HG03159 (cell line): ENCODE measurements at regions not wholly inside any gene's neighbourhood (a gene's known extent, or its start where the extent isn't known, plus 50 kb on each side); places are given as distances from the start of the nearest gene placed in this dataset.
A peak's percentile ranks its signal among the peaks of the same experiment; 100 is the strongest.
"Not testable (repeated sequence)": the region's sequence is repeated elsewhere in the genome, so short reads cannot be mapped to it uniquely, and the experiment has no call there.

Source experiments
- ATAC-seq: cut with Tn5 transposase; IDR thresholded peaks from one replicate; pipeline ENCODE4 v1.9.1; 2021; ENCODE audit warnings: mild to moderate bottlenecking, moderate library complexity; ENCODE audit not compliant: unreplicated experiment

DNA sequence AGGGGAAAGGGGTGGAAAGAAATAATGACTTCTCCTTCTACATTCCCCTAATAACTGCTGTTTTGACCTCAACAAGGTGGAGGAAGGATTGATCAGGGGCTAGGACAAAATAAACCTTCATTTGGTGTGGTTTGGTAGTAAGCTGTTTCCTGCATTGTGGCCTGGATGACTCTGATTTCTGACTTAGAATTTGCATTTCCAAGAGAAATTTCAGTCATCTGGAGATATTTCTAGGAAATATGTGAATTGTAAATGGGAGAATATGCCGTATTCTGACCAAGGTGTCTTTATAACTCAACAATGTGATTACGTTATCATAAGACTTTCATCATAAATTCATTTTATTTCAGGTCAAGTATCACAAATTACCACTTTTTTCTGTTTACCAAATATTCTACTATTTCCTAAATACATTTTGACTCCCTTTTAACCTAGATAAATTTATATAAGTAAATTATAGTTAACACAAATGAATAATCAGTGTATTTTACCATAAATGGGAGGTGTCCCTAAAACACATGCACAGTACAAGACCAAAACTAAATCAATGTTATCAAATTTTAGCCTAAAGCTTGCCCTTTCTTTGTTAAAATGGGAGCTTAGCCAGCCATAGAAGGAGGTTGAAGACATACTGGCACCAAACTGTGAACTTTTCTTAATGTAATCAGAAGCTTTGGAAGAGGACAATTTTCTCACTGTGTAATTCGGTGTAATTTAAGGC lies 828.8 kb downstream of the TMTC2 start:
- no peak for ATAC-seq

DNA sequence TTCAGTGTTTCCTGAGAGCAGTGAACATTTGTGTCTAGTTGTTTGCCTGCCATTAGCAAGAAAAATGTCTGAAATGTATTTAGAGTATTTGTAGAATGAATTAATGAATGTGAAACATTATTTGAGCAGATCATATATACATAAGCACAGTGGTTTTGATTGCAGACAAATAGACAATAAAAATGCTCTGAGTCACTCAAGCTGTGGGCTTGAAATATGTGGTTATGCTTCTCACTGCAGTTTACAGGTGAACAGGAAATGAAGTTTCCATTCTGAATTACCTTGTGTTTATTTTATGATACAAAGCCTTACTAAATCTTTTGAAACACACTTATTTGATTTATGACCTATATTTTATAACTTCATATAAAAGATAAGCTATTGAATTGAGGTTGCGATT lies 827.7 kb downstream of the TMTC2 start:
- ATAC-seq: no peak

DNA sequence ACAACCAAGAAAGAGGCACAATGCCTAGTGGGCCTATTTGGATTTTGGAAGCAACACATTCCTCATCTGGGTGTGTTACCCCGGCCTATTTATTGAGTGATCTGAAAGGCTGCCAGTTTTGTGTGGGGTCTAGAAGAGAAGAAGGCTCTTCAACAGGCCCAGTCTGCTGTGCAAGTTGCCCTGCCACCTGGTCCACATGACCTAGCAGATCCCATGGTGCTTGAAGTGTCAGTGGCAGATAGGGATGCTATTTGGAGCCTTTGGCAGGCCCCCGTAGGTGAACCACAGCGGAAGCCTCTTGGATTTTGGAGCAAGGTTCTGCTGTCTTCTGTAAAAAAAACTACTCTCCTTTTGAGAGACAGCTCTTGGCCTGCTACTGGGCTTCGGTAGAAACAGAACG lies 820.1 kb downstream of the TMTC2 start:
- ATAC-seq: no peak

DNA sequence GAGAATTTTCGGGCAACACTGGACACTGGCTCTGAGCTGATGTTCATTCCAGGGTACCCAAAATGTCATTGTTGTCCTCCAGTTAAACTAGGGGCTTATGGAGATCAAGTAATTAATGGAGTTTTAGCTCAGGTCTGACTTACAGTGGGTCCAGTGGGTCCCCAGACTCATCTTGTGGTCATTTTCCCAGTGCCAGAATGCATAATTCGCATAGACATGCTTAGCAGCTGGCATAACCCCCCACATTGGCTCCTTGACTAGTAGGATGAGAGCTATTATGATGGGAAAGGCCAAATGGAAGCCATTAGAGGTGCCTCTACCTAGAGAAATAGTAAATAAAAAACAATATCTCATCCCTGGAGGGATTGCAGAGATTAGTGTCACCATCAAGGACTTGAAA lies 818.9 kb downstream of the TMTC2 start:
- no peak for ATAC-seq

DNA sequence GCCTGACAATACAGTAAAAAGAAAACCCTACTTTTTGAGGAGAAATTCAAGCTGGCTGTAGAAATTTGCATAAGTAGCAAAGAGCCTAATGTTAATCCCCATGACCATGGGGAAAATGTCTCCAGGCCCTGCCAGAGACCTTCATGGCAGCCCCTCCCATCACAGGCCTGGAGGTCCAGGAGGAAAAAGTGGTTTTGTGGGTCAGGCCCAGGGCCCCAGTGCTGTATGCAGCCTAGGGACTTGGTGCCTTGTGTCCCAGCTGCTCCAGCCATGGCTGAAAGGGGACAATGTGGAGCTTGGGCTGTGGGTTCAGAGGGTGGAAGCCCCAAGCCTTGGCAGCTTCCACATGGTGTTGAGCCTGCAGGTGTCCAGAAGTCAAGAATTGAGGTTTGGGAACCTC lies 813.2 kb downstream of the TMTC2 start:
- not testable (repeated sequence) for ATAC-seq

DNA sequence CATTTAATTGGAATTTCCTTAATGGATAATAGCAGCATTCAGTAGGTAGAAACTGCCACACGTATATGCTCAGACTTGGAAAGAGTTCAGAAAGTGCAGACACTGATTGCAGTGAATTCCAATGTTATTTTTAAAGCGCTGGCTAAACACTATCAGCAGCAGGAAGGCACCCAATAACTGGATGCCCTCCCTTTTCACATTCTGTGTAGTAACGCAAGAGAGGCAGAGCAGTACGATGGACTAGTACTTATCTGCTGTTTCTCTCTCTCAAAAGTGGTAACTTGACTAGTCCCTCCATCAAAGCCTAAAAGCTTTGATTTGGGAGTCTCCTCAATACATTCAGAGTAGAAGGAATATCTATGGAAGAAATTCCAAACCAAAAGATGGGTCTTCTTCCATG lies 791.0 kb downstream of the TMTC2 start:
- no peak for ATAC-seq

DNA sequence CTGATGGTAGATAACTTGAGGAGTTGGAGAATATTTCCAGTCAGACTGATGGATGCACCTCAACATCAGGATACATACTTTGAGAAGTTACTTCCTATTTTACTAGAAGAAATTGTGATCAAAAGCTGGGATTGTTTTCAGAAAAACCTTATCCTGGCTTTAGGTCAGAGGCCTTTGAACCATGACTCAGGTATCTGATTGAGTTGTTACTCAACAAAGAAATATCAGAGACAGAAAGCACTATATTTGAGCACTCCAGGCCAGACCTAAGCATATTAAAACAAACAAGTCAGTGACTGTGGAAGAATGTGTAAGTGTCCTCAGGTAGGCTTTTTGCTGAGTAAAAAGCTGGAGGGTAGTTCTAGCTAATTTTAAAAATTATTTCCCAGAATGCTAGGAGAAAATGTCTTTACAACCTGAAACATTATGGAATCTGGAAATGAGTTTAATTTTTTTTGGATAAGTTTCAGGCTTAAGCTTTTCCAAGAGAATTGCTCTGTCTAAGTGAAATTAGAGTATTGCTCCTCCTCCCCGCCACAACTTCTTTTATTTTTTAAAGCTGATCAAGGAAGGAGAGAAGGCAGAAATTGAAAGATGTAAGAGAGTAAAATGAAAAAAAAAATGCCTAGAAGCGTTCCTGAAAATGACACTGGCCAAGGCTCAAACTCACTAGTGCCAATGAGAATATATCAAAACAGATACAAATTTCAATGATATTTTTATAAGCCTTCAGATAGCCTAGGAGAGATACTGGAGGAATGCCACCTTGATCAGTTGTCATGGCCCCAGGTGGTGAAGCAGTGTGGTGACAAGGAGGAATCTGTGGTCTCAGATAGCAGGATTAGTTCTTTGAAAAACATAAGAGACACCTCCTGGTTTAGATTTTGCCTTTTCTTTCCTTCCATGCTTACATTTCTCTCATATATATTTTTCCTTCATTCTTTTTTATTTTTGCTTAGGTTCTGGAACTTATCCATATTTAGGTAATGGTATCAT lies 790.3 kb downstream of the TMTC2 start:
- ATAC-seq: no peak

DNA sequence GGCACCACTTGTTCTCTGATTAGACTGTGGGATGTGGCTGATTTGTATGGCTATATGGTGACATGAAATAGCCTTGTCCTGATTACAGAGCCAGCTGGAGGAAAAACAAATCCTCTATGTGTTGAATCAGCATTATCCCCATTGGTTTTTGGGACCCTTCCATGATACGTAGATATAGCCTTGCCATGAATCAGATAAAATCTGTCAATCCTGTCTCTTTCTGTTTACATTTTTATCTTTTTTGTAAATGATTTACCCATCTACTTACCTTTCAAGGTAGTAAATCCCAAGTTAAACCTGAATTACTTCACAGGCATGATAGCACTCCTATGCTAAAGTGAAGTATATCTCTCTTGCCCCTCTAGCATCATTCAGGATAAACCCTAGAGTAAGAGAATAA lies 789.3 kb downstream of the TMTC2 start:
- no peak for ATAC-seq

DNA sequence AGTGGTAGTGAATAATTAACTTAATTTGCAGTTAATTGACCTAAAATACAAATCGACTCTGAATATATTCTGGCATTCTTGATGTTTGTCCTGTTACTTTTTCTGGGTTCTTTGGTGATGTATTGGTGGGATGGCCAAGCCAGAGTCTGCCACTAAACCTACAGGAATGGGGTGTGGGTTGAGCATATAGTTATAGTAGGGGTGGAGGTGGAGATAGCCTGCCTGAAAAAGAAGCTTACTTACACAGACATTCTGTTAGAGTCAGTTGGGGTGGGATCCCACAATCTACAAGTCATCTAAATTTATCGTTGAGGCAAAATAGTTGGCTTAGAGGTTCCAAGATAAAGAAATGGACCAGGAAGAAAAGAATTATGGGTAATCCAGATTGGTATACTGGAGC lies 787.7 kb downstream of the TMTC2 start:
- ATAC-seq: no peak

DNA sequence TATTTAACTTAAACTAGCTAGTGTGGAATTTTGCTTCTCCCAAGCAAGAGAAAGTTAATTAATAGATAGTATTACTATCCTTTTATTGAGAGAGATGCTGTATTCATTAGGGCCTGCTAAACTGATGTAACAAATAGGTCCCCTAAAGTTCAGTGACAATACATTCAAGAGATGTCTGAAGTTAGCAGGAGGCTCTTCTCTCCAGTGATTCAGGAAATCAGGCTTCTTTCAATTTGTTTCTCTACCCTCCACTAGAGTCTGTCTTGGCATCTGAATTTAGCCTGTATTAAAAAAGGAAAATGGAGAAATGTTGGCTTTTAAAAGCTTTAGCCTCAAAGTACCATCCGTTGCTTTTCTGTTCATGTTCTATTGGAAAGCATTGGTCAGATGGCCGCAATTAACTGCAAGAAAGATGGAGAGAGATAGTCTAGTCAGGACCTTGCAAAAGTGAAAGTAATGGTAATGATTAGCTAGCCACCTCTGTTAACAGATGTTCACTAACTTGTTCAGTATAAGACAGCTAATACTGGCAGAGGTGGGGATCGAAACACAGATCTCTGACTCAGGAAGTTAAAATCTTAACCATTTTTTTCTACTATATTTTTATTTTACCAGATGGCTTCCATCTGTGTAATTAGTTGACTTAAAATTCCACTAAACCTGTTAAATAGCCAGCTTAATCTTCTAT lies 786.8 kb downstream of the TMTC2 start:
- ATAC-seq: peak; percentile 95

DNA sequence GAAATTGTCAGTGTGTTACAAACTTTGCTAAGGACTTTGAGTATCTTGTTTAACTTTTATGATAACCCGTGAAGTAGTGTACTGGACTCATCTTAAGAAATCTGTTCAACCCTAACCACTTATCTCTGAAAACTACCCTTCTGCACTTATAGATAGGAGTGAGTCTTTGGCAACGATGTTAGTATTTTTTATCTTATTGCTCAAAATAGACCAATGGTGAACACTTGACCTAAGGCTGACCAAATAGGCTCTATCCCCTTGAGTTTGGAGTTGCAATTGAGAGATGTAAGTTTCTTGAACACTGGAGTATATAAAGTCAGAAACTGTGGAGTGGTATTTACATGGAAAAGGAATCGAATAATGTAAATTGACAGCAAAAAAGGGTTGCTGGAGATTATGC lies 786.1 kb downstream of the TMTC2 start:
- no peak for ATAC-seq

DNA sequence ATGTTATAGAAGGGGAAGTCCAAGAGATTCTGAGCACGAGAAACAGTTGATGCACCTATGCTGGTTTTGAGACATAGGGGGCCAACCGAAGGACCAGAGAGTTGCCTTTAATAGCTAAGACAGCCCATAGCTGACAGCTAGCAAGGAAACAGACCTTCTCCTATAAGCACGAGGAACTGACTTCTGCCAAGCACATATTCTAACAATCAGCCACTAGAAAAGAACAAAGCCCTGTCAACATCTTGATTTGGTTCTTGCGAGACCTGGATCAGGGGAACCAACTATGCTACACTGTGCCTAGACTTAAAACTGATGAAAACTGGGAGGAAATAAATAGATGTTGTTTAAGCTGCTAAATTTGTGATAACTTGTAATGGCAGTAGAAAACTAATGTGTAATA lies 785.6 kb downstream of the TMTC2 start:
- no peak for ATAC-seq

DNA sequence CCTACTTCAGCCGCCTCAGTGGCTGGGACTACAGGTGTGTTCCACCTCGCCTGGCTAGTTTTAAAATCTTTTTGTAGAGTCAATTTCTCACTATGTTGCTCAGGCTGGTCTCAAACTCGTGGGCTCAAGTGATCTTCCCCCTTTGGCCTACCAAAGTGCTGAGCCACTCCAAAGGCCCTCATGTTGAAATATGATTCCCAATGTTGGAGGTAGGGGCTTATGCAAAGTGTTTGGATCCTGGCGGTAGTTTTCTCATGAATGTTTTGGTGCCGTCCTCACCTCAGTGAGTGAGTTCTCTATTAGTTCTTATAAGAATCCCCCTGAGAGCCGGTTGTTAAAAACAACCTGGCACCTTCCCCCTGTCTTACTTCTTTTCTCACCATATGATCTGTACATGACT lies 784.6 kb downstream of the TMTC2 start:
- ATAC-seq: no peak

DNA sequence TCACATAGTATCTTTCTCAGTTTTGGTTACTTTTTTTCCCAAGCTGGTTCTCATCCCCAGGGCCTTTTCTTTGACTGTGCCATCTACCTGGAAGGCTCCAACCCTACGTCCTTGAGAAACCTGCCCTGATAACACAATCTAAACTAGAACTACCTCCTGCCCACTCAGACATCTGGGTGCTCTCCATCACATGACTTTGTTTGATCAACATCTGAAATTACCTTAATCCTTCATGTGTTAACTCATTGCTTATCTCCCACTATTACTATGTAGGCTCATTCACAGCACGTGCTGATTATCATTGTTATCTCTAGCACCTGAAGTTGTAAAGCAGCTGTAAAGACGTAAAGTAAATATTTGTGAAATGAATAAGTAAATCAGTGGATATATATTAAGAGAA lies 784.0 kb downstream of the TMTC2 start:
- ATAC-seq: no peak

DNA sequence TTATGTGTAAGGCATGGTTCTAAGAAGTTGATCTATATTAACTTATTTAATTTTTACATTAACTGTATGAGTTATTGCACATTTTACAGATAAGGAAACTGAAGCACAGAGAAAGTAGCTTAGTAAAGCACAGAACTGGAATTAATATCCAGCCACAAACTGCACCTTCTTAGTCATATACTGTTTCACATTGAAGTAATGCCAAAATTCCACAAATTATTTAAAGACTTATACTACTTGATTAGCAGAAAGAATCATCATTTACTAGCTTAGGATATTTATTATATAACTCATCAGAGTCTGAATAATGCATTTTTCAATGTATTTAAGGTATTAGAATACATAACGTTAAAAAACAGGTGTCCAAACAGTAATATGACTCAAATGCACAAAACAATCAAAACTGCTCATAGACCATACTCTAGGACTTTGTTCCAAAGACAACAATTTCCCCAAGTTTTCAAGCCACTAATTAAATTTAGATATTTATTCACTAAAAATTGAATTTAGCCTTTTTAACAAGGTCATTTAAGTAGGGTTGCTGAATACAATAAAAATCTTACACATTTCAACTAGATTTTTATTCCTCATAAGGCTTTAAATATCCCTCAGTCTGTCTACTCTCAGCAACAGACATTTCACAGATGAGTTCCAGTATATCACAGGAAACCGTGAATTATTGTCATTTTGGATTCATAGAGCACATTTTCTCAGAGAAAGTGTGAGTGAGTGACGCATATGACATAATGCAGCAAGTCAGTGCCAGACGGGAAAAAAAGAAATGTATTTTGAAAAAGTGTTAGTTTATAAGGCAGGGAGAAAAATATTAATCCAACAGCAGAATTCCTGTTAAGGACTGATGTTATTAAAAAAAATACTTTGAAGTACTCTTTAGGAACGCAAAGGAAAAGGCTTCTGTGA lies 782.5 kb downstream of the TMTC2 start:
- no peak for ATAC-seq

DNA sequence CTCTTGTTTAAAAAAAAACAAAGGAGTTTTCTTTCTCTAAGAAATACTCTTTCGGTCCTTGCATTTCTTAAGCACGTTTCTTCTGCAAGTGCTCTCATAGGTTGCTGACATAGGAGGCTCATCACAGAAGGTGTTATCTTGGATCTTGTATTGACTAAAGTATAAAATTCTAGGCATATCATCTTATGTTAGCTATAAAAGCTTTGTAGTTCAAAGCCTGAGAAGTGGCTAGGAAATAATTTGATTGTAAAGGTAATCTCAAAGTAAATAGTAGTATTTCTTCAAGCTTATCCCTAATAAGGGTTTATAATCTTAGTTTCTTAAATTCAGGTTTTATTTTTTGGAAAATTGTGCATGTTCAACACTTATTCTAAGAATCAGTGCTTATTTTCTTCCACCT lies 778.9 kb downstream of the TMTC2 start:
- no peak for ATAC-seq

DNA sequence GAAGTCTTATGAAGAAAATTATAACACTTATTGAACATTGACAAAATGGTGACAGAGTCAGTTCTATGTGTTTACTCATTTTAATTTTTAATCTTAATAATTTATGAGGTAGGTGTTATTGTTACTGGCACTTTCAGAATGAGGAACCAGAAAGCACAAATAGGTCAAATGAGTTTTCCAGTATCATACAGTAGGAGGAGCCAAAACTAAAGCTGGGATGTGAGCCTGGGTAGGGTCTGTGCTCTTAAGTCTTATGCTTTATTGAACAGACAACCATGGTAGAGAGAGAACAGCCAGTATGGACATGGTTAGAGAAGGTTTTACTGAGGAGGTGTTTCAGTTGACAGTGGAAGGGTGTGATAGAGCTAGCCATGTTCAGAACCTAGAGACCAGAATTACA lies 775.7 kb downstream of the TMTC2 start:
- no peak for ATAC-seq

DNA sequence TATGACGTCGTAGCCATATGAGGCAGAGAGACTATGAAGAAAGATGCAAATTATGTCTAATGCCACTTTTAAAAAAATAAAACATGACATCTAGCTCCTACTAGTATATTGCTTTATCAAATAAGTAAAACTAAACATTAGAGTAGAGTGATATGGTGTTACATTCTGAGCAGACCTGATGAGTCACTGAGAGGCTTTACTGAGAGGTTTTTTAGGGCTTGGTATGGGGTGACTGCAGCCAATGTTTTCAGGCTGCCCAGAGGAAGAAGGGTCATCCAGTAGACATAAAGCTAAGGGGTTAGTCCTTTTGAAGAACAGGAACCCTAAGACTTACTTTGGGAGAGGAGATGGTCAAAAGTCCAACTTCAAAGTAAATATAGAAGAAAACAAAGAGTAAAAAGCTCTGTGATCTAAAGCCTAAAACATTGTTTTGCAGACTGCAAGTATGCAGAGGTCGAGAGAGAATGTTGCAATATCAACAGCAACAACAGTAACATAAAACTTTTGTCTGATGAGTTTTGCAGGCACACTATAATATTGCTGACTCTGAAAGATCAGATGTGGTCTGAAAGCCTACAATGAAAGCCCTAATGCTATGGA lies 774.7 kb downstream of the TMTC2 start:
- no peak for ATAC-seq

DNA sequence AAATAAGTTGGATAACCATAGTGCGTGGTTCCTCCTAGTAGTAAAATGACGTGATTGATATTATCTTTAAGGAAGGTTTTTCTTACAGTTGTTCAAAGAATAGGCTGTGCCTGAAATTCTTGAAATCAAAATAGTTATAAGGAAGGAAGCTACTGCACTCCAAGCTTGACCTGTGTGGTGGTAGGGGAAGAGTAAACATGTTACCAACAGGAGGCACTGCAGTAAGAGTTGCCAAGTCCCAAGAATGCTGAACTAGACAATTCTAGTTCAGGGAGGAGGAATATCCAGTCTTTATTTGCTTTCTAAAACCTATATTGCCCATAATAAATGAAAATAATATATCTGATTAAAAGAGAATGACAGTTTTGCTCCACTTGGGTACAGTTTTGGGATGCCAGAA lies 764.5 kb downstream of the TMTC2 start:
- no peak for ATAC-seq

DNA sequence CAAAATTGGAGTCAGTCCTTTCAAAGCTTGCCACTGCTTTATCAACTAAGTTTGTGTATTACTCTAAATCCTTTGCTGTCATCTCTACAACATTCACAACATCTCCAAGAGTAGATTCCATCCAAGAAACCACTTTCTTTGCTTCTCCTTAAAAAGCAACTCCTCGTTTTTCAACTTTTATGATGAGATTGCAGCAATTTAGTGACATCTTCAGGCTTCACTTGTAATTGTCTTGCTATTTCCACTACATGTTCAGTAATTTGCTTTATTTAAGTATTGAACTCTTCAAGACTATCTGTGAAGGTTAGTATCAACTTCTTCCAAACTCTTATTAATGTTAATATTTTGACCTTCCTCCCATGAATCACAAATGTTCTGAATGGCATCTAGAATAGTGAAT lies 747.9 kb downstream of the TMTC2 start:
- no peak for ATAC-seq
